UCSD-AML1 (cell line): ENCODE measurements at regions not wholly inside any gene's neighbourhood (a gene's known extent, or its start where the extent isn't known, plus 50 kb on each side); places are given as distances from the start of the nearest gene placed in this dataset.
"Not testable (repeated sequence)": the region's sequence is repeated elsewhere in the genome, so short reads cannot be mapped to it uniquely, and the experiment has no call there.

Source experiments
- DNase-seq: peaks from one replicate; lab custom pipeline; 2025; ENCODE audit not compliant: unreplicated experiment; lab: John Stamatoyannopoulos, UW

GRCh38 chr13:58876473-58876872 is 1244.9 kb downstream of the PCDH17 start:
- DNase-seq, result no peak

- DNase-seq, result no peak
Observed at GRCh38 chr13:58879114-58879513, 1247.6 kb downstream of the PCDH17 start.

DNA sequence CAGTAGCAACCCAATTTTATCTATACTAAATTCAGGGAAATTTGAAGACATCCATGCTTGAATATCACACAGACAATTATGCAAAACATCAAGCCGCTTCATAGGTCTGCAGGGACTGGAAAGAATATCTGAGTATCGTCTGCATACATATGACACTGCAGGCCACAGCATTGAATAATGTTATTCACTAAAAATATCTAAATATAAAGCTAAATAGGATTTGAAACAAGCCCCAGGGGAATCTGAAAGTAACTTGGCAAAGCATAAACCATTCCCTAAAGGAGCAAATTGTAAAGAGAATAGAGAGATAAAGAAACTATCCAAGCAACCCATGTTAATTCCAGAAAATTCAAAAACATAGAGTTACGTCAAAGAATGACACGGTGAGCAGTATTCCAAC is 1251.0 kb downstream of the PCDH17 start:
- DNase-seq, result no peak

GRCh38 chr13:58883405-58883804 is 1251.9 kb downstream of the PCDH17 start:
- DNase-seq, result no peak

GRCh38 chr13:58884353-58885209 is 1253.0 kb downstream of the PCDH17 start:
- peak; percentile 2 for DNase-seq

DNA sequence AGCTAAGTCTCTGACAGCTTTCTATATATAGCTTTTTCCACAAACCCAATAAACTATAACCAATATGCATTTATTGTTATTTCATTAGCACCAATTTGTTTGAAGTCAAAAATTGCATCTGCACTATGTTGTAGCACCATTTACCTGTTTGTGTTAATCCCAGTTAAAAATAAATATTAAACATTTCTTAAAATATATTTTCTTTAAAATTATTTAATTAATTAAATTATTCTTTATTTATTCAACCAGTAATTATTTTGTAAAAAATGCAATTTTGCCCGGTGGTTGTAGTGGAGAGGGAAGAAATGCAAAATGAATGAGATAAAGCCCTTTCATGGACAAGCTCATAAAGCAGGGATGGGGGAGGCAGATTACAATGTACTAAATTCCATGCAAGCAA is 1257.9 kb downstream of the PCDH17 start:
- no peak for DNase-seq

- DNase-seq, result no peak
Observed at GRCh38 chr13:58893396-58893795, 1261.9 kb downstream of the PCDH17 start.

GRCh38 chr13:58906329-58907007 is 1257.3 kb downstream of the DIAPH3 start:
- DNase-seq, result no peak

GRCh38 chr13:58907347-58907746 is 1256.4 kb downstream of the DIAPH3 start:
- DNase-seq, result no peak

DNA sequence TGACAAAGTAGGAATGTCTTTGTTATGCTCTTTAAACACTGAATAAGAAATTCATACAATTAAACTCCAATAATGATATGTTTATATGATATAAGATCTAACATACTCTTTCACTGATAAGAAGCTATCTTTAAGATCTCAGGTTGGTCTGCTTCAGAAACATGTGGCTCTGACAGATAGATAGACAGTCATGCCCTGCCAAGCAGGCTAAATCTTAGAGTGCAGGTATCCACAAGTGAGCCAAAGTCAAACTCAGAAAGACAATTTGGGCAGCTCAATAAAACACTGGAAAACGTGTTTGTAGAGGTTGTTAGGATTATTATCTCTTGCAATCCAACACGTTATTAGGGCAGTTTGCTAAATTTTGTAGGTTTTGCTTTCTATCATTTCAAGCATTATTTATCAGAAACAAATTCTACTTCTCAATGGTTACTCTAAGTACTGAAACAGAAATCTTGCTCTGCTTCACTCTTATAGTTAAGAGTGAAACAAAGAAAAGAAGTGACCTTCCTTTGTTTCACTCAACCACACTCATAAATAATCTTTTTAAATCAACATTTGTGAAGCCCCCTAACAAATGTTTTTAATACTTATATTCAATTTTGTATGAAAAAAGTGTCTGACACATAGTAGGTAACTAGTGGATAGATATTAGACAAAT is 1255.6 kb downstream of the DIAPH3 start:
- DNase-seq, result no peak

DNA sequence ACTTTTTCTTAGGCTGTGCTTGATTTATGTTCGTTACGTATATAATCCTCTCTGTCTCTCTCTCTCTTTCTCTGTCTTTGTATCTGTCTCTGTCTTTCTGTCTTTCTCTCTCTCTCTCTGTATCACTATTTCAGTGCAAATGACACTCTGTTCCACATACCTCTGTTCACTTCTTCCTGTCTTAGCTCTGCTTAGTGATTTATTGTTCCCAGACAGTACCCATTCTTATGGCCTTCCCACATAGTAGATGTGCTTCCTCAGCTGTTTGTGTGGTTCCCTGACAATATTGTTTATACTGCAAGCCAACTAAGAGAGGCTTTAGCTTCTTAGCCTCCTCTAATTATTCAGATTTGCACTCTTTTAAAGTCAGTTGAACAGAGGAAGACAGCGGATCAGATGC is 1244.2 kb downstream of the DIAPH3 start:
- DNase-seq, result no peak

- no peak for DNase-seq
Observed at GRCh38 chr13:58921129-58921528, 1242.6 kb downstream of the DIAPH3 start.

DNA sequence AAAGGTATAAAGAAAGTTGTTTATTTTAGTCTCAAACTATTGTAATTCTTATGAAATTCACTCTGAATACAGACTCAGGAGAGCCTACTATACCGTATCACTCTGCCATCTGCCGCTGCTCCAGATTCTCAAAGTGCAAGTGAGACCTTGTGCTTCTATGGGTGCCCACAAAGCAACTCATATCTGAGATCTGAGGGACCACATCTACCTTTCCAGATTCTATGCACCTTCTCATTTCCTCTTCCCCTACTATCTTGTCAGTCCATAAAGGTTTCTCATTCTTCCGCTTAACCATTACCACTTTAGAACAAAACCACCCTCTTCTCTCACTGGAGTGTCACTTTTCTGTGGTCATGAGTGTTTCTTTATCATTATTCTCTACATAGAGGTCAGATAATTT is 1236.9 kb downstream of the DIAPH3 start:
- DNase-seq, result no peak

- DNase-seq, result no peak
Observed at GRCh38 chr13:58933475-58933874, 1230.3 kb downstream of the DIAPH3 start.

DNA sequence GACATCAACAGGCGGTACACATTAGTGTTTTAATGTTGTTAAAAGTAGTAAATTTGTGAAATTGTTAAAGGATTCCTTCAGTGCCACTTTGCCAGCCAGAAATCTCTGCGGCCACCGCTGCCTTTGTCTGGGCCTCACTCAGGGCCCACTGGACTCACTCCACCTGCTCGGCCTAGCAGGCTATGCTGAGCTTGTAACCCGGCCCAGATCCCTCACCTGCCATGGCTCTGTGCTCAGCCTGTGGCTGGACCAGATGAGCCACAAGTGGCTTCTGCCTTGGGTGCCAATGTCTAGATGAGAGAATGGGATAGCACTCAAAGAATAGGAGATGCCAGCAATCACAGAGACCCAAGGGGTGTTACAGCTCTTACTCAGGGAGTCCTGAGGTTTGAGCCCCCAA is 1228.0 kb downstream of the DIAPH3 start:
- no peak for DNase-seq

GRCh38 chr13:58946274-58946673 is 1217.5 kb downstream of the DIAPH3 start:
- no peak for DNase-seq

GRCh38 chr13:58949646-58950045 is 1214.1 kb downstream of the DIAPH3 start:
- peak; percentile 4 for DNase-seq

- DNase-seq, result no peak
Observed at GRCh38 chr13:58950911-58951310, 1212.8 kb downstream of the DIAPH3 start.

GRCh38 chr13:58953638-58954037 is 1210.1 kb downstream of the DIAPH3 start:
- DNase-seq, result peak; percentile 9

DNA sequence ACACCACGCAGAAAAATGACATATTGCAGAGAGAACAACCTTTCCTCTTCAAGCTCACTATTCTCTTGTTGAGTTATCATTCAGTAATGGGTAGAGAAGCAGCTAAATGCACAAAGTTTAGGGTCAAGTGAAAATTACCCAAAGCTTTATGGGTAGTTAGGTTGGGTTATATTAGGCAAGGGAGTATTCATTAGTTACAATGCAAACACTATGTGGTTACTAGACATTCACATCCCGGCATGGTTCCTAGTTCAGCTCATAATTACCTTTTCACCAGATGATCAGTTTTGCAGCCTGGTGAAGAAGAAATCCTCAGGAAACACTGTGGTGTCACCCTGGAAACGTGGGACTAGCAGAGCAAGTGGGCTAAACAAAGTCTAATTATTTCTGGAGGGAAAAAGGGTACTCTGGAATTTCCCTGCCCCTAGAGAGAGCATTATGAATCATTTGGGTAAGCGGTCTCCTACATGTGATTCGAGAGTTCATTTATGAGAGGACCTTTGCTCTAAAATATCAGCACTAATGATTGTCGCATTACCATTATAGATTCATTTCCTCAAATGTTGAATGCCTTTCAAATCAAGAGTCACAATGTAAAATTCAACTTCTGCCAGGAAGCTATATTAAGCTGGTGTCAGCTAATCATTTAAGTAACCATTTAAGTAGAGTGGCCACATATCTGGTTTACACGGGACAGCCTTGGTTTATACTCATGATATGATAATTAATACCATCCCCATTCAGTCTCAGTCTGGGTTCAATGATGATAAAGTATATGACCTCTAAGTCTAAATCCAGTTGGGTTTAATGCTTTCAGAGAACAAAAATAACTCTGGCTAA is 1208.0 kb downstream of the DIAPH3 start:
- no peak for DNase-seq

DNA sequence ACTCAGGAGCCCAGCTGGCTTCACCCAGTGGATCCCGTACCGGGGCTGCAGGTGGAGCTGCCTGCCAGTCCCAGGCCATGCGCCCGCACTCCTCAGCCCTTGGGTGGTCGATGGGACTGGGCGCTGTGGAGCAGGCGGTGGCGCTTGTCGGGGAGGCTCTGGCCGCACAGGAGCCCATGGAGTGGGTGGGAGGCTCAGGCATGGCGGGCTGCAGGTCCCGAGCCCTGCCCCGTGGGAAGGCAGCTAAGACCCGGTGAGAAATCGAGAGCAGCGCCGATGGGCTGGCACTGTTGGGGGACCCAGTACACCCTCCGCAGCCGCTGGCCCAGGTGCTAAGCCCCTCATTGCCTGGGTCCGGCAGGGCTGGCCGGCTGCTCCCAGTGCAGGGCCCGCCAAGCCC is 1205.6 kb downstream of the DIAPH3 start:
- not testable (repeated sequence) for DNase-seq
